NCI-H2227 (cell line): ENCODE measurements at regions not wholly inside any gene's neighbourhood (a gene's known extent, or its start where the extent isn't known, plus 50 kb on each side); places are given as distances from the start of the nearest gene placed in this dataset.

ENCODE experiments used
- DNase-seq: peaks from one replicate; lab custom pipeline; 2025; ENCODE audit not compliant: unreplicated experiment; lab: John Stamatoyannopoulos, UW

DNA sequence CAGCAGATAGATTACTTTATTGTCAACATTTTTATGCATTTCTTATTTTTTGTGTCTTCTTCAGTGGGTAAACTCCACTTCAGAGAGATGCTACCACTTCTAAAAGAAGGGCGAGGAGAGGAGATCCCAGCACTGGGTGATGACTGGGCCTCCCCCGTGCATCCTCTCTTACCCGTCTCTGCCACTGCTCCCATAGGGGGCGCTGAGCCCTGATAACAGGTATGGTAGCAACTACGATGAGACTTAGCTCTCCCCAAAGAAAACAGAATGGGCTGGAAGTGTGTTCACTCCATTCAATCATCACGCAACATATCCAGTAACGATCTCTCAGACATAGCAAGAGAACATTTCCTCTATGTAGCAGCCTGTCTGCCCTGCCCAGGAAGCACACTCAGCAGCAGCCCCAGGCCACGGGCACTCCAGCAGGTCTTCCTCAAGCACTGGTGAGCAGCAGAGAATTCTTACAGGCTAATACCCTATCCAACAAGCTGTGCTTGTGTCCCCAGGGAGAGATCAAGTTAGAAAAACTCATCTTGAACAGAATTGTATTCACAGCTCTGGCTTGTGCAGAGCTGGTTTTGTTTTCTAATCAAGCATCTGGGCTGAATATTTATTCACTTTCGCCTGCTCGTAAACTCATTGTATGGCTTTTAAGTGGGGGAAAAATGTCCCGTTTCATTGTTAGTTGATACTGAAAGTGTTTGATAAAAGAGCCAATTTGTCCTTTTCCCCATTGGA, 533.1 kb upstream of the CDH4 start:
- no peak for DNase-seq

DNA sequence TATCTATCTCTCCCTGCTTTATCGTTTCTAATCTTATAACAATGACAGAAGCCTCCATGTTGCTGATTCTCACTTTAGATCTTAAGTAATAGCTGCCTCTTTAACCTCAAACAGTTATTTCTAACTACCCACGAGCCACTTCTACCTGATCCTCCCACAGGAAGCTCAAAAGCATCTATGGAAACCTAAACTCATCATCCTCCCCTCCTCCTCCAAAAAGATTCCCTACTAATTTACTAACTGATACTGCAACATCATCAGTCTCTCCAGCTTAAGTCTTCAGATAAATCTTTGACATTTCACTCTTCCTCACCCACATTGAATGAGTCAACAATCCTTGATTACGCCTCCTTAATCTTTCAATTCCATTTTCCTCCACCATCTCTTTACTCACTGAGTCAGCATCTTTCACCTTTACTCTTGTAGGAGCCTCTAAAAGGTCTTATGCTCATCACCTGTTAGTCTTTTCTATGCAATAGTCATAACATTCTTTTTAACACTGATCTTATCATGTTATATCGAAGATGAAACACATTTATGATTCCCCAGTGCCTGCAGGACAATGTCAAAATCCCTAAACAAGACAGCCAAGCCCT, 526.7 kb upstream of the CDH4 start:
- DNase-seq: no peak

DNA sequence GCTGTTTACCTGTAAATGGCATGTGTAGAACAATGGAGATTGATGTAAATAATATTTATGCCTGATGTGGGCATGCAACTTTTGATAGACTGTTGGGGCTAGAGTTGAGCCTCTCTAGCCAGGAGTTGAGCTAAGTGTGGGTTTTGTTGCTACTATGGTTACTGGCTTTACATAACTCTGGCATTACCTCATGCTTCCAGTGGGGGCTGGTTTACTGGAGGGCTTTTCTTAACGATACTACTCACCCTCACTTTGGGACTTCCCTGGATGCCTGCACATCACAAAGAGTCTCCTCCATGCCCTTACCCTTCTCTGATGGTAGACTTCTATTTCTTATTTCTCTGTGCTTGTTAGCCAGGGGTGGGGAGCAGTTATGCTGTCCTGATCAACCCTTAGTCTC, 524.6 kb upstream of the CDH4 start:
- DNase-seq: no peak

DNA sequence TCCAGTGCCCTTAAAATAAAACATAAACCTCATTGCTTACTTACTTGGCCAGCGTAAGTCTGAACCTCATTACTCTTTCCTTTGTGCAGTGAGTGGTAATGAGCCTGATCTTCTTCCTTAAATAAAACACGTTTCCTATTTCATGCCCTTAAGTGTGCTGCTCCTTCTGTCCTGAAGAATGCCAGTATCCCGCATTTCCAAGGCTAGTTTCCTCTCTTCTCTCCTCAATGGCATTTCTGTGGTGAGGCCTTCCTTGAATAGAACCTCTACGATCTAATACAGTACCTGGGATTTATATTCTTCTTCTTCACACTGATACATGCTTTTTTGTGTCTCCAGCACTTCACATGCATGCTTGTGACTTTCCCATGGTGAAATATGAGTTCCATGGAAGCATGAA, 523.4 kb upstream of the CDH4 start:
- DNase-seq: no peak

DNA sequence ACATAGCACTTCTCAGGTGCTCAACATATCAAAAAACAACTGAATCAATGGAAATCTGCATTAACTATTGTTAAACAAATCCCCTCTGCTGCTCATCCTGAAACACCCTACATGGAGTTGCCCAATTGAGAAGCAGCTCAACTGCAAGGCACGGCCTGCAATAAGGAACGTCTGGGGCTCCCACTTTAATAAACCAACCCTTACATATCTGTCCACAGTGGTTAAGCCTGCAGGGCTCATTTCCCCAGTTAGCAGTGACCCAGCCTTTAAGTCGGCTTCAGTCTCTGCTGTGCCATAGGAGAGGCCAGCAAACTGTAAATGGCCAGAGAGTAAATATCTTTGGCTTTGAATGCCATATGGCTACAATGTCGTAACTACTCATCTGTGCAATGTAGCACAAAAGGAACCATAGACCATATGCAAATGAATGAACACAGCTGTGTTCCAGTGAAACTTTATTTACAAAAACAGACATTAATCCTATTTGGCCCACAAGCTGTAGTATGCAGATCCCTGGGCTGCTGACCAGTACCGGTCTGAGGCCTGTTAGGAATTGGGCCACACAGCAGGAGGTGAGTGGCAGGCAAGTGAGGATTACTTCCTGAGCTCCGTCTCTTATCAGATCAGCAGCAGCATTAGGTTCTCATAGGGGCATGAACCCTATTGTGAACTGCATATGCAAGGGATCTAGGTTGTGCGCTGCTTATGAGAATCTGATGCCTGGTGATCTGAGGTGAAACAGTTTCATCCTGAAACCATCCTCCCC, 522.7 kb upstream of the CDH4 start:
- DNase-seq: no peak

DNA sequence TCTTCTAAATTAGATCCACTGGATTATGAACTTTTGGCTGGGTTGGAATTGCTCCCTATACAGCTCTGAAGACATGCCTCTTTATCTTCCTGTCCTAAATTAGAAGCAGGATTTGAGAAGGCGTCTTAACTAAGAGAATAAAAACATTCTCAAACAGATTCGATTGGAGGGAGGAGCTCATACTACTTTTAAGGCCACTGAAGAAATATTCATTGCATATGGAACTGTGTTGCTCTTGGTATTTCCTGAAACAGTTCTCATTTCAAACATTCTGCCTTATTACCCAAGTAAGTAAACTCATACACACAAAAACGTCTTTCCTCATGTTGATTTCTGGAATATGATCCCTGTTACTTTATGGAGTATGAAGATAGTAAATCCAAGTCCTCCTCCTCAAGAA, 519.7 kb upstream of the CDH4 start:
- DNase-seq: no peak

DNA sequence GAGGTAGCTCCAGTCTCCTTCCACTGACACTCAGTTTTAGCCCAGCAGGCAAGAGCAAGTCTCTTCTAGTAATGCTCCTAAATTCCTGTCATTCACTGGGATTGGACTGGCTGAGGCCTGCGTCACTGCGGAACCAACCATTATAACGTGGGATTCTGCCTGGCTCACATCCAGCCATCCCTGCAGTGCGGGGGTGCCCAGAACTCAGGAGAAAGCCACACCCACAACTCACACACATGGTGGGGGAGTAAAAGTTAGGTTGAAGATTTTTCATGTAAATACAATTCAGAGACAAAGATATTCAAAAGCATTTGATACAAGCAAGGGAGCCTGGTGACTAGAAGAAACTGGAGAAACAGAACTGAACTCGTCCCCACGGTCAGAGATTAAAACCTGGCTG, 504.0 kb upstream of the CDH4 start:
- no peak for DNase-seq

DNA sequence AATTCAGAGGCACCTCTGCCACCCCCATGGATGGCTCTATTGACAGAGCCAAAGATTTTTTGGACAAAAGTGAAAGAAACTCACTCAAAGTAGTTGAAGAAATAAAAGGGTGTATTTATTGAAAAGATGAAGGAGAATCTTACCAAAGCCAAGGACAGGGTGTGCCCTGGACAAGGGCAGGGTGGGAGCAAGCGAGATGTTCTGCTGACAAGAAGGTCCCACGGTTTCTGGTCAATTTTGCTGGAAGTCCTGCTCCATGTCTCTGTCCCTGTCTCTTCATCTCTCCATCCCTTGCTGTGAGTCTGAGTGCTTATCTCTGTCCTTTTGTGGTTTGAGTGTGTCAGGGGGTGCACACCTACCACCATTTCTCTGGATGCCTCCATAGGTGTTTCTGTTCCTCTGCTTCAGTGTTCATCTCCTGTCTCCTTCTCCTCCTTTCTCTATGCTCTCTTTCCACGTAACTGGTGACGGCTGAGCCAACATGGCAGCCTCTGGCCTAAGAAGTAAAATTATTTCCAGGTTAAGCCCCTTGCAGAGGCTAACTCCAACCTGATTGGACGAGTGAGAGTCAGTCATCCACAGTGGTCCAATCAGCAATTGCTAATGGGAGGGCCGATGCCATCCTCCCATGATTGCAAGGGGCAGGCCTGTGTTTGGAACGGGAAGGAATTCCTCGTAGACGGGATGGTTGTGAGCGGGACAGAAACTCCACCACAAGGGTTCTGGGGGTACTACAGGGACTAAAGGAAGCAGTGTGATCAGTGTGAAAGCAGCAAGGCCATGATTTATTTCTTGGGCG, 502.1 kb upstream of the CDH4 start:
- DNase-seq: no peak

DNA sequence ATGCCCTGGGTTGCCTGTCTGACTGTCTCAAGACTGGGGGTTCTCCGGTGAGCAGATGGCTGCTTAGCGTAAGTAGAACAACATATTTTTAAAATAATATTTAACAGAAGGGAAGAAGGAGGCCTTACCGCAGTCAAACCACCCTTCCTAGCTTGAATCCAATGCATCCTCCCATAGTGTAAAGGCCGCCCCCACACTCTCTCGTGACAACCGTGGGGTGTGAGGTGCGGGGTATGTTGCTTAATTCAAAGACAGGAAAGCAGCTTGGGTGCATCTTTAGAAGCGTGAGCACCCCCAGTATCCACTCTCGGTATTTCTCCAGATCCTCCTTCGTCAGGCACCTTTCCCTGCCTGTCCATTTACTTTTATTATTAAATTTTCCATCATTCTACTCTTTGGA, 501.2 kb upstream of the CDH4 start:
- DNase-seq: no peak

DNA sequence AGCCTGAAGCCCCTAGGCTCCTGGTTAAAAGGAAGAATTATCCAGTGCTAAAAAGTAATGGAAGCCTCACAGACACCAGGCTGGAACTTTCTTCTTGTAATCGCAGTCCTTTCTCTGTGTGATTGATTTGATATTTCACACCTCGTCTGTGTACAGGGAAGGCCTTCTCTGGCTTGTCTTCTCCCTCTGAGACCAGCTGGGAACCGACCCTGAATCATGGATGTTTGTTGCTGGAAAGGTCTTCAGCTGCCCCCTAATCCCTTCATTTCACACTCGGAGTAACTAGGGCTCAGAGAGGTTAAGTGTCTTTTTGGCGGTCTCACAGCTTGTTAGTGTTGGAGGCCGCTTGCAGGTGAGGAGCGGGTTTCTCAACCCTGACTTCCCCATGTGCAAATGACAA, 500.2 kb upstream of the CDH4 start:
- no peak for DNase-seq

DNA sequence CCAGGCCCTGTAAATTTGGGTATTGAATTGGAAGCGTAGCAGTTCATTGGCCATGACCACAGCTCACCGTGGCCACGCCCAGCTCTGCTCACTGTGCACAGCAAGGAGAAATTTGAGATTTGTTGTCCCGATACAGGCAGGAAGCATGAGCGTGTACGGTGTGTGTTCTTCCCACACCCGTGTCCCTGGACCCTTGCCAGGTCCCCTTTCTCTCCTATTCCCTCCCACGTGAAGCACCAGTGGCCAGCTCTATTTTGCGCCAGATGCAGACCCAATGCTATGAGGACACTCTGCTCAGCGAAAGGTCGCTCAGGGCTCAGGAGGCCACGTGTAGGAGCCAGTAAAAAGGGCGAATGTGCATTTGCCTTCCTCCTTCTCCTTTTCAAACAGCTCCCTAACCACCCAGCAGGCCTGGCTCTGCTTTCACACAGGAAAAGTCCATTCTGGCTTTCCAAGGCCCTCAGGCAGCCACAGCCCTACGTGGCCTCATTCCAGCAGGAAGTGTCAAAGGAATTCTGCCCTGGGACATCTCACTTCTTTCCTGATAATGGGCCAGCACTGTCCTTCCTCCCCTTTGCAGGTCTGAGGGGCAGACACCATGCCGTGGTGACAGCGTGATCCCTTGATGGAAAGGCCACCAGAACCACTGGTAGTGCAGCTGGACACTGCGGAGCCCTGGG, 499.2 kb upstream of the CDH4 start:
- DNase-seq: no peak

DNA sequence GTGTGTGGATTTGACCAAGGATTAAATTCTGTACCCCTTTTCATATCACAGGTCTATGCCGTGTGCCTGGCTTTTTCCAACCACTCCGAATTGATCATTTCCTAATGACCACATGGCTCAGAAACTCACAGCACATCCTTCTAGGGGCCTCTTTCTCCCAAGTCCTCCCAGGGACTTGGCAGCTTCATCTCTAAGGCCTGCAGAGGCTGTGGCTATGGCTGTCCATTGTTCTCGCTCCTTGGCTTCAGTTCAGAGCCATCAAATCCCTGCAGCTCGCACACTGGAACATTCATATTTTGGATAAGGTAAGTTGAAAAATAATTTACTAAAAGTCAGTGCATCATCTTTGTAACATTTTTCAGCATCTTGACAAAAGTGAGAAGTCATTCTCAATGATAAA, 497.2 kb upstream of the CDH4 start:
- no peak for DNase-seq

DNA sequence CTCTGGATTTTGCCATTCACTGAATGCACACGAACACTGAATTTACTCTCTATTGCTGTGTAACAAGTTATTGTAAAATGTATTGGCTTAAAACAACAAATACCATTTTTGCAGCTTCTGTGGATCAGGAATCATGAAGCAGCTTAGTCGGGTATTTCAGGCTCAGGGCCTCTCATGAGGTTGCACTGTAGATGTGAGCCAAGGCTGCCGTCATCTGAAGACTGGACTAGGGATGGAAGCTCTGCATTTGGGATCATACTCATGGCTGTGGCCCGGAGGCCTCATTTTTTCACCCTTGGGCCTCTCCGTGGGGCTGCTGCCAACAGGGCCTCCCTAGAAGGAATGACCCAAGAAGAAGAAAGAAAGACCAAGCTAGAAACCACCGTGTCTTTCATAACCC, 492.4 kb upstream of the CDH4 start:
- no peak for DNase-seq

DNA sequence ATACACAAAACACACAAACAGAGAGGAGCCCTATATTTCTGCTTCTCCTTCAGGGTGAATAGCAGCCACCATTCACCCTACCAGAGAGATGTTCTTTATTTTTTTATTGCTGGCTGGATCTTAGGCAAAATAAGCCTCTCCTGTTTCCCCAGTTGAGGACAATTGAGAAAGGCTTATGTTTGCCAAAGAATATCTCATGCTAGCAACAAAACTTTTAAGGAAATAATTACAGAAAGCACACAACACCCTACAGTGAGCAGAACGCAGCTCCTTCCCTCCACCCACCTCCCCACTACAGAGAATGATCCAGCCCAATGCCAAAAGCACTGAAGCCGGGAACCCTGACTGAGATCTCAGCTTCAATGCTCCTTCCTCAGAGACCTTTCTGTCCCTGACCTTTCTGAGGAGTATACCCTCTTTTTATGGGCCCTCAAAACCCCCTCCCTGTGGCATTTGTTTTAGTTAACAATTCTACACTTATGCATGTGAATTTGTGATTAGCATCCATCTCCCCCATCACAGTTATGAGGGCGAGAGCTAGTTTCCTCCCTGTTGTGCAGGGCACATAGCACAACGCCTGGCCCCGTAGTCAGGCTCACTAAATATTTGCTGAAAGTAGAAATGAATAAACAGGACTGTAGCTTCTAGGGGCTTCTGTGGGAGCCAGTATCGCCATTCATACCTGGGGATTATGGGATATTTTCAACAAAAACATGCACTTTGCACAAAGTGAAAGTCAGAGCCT, 491.6 kb upstream of the CDH4 start:
- DNase-seq: no peak

DNA sequence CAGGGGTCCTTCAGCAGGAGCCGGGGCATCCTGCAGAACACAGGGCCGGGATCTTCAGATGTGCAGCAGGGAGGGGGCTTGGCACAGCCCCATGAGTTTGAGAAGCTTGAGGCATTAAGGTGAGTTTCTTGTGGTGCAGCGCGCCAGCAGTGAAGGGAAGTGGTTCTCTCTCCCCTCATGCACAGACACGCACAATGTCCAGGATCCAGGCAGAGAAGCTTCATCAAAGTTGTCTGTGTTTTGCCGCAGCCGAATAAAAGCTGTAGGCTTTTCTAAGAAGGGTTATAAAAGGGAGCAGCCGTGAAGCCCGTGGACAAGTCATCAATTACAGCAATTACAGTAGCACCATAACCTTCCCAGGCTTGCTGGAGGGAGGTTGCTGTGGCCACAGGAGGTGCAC, 491.0 kb upstream of the CDH4 start:
- no peak for DNase-seq

DNA sequence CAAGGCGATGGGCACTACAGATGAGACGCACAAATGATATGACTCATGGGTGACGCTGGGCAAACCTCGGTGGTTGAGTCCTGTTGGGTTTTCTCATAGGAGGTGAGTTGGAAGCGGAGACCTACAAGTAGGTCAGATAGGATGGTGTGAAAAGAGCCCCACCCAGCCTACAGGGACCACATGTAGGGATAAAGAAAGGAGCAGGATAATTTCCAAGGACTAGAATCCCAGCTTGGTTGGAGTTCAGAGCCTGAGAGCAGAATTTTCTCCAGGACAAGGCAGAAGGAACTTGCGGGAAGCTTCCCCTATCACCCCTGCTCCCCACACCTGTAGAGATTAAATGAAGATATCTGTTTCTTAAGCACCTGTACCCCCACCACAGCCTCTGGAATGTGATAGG, 489.7 kb upstream of the CDH4 start:
- no peak for DNase-seq

DNA sequence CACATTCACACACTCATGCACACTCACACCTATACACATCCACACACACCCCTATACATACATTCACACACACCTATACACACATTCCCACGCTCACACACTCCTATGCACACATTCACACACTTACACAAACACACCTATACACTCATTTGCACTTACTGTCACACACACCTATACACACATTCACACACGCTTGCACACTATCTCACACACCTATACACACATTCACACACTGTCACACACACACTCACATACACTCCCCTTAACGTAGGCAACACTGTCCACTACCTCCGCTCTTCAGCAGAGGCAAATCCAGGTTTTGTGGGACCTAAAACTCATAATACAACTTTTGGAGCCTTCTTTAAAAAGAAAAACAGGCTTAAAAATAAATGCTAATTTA, 487.7 kb upstream of the CDH4 start:
- no peak for DNase-seq

DNA sequence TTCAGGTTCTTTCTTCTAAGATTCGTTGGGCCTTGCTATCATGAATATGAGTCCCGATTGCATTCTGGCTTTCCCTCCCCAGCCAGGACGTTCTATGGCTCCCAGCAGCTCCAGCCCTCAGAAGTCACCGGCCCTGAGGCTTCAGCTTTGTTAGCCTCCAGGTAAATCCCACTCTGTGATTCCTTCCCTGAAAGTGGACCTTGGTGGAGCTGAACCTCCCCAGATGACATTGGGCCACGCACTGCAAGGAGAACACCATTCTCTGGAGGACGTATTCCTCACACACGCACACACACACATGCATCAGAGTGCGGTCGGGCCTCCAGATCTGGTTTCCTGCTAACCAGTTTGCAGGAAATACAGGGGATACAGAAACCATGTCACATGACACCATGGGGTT, 487.3 kb upstream of the CDH4 start:
- no peak for DNase-seq

DNA sequence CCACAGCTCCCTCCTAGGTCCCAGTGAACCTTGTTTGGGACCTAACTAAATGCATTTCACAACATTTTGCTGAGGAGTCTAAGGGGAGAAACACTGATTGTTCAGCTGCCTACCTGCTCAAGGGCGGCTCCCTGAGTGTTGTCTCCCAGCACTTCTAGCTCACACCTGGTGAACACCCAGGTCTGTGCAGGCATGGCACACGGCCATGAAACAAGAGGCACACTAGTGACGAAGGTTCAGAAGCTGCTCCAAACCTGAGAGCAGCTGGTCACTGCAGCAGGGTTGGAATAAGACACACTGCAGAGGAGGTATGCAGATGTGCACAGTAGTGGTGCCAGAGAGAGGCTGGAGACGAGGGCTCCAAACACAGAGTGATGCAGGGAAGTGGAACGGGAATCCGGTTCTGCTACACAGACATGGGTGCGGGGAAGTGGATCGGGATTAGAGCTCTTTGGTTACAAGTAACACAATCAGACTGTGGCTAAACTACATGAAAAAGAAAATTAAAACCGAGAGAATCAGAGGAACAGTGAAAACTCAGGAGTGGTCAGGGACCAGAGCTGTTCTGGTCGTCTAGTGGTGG, 486.1 kb upstream of the CDH4 start:
- no peak for DNase-seq

DNA sequence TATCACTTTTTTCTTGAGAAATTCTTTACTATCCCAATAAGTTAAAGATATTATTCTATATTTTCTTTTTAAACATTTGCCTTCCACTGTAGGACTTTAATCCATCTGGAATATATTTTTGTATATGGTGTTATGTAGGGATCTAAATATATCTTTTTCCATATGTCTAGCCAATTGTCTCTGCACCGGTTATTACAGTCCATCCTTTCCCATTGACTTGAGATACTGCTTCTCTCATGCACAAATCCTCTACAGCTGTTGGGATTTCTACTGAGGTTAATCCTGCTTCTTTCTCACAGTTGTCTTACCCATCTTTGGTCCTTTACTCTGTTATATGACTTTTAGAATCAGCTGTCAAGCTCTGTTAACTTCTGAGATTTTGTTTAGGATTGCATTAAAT, 483.8 kb upstream of the CDH4 start:
- DNase-seq: no peak
